ENCODE measurements at regions not wholly inside any gene's neighbourhood (a gene's known extent, or its start where the extent isn't known, plus 50 kb on each side); places are given as distances from the start of the nearest gene placed in this dataset.

GRCh38 chr13:80562433-80563156 is 221.7 kb upstream of the SPRY2 start:
- no peak for TF ChIP-seq CTCF (IDR thresholded peaks at IDR 0.05)
- TF ChIP-seq POLR2A (IDR thresholded peaks at IDR 0.05): no peak
